Thymus (tissue), 11 donors: ENCODE measurements at regions not wholly inside any gene's neighbourhood (a gene's known extent, or its start where the extent isn't known, plus 50 kb on each side); places are given as distances from the start of the nearest gene placed in this dataset.

Experiments used
- DNase-seq, 9 donors: peaks; one replicate each; pipeline ENCODE4 v3.0.0-alpha.2; 2013; ENCODE audit warnings: low spot score in 9 of 9, low read depth in 6 of 9, missing footprints in 1 of 9
- H3K27ac ChIP-seq, 2 donors: one replicate each; pipeline ENCODE4 v1.5.1; 2013; ENCODE audit warnings: control low read depth in 1 of 2, low read depth in 1 of 2, low read length in 1 of 2, mild to moderate bottlenecking in 1 of 2, moderate library complexity in 1 of 2
- H3K27me3 ChIP-seq, 2 donors: one replicate each; pipeline ENCODE4 v1.5.1; 2013; ENCODE audit warnings: low read length in 1 of 2; ENCODE audit not compliant: control insufficient read depth in 2 of 2, insufficient read depth in 1 of 2
- H3K36me3 ChIP-seq, 2 donors: one replicate each; pipeline ENCODE4 v1.5.1; 2013; ENCODE audit warnings: low read length in 1 of 2, mild to moderate bottlenecking in 1 of 2, moderate library complexity in 1 of 2; ENCODE audit not compliant: control insufficient read depth in 2 of 2, insufficient read depth in 2 of 2
- H3K4me1 ChIP-seq, 2 donors: one replicate each; pipeline ENCODE4 v1.5.1; 2013; ENCODE audit warnings: low read length in 2 of 2; ENCODE audit not compliant: control insufficient read depth in 2 of 2, insufficient read depth in 2 of 2
- H3K4me3 ChIP-seq, 2 donors: one replicate each; pipeline ENCODE4 v1.5.1; 2013; ENCODE audit warnings: low read length in 2 of 2, control low read depth in 1 of 2, mild to moderate bottlenecking in 1 of 2
- H3K9me3 ChIP-seq, 2 donors: one replicate each; pipeline ENCODE4 v1.5.1; 2013; ENCODE audit warnings: low read length in 1 of 2, mild to moderate bottlenecking in 1 of 2; ENCODE audit not compliant: control insufficient read depth in 2 of 2, insufficient read depth in 1 of 2
- WGBS: extraction: QIAGEN DNeasy Blood & Tissue Kit; methylation state at CpG from one replicate; pipeline ENCODE4 v1.1.7; 2013; 5-methylcytosine and 5-hydroxymethylcytosine counted together
- donor health status: healthy.

DNA sequence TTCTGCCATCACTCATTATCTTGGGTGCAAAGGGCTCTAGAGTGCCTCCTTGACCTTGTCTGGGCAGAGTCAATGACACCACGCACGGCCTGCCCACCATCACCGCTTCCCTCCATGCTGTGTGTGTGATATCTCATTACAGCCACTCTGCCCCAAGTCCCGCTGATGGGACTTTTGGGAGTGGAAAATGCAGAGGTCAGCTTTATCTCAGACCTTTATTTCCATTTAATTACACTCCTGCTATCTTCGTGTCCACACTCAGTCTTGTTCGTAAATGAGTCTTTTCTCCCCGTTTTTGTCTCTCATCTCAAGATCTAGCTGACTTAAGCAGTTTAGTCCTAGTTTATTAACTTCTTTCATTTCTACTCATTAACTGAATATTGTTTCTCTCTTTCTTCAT is 226.2 kb downstream of the ICE1 start:
- Histone ChIP-seq H3K4me3 (no peak overlapping the region), H3K27me3 (no peaks in the 10 kb centered on the region), H3K9me3 (peaks cover 0 to 4% of the 10 kb centered on the region in 2 donors), H3K27ac (no peak overlapping the region), H3K4me1 (no peaks in the 10 kb centered on the region), H3K36me3 (no peaks in the 10 kb centered on the region)
- DNase-seq = no peak
- WGBS = 93% methylated on average over 7 of the region's 7 CpGs

DNA sequence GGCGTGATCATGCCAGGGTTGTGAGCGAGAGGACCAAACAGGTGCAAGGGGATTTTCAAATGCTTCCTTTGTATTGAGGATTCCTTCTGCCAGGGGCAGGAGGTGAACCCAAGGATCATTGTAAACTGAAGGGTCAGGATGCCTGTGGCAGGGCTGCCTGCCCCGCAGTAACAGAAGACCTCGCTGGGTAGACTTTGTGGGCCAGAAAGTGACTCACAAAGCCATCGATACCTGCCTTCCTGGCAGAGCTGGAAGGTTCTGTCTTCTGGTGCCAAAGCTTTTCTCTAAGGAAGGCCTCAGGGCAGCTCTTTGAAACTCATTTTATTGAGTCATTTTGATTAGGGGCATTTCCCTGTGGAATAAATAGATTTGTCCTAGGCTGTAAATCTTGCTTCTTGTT is 223.4 kb downstream of the ICE1 start:
- Histone ChIP-seq H3K27me3 (no peaks in the 10 kb centered on the region), H3K4me1 (no peaks in the 10 kb centered on the region), H3K9me3 (no peaks in the 10 kb centered on the region), H3K36me3 (no peaks in the 10 kb centered on the region), H3K27ac (no peak overlapping the region), H3K4me3 (no peak overlapping the region)
- 96% methylated on average over 5 of the region's 5 CpGs for WGBS
- DNase-seq = no peak

DNA sequence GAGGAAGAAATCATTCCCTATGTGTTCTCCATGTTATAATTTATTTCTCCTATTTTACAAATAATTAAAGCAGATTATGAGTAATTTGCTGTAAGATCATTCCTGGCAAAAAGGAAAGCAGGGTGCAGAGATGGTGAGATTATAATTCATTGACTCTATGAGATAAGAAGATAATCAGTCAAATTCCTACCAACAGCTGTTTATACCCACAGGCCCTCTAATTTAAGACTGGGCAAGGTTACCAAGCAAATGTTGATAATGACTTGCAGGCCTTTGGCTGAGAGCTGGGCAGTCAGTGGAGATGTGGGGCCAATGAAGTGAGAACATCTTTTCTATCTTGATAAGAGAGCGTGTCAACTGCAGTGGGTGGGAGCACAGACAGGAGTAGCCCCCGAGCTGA is 222.7 kb downstream of the ICE1 start:
- Histone ChIP-seq H3K27ac (no peak overlapping the region), H3K4me1 (no peaks in the 10 kb centered on the region), H3K27me3 (no peaks in the 10 kb centered on the region), H3K9me3 (no peaks in the 10 kb centered on the region), H3K4me3 (no peak overlapping the region), H3K36me3 (no peaks in the 10 kb centered on the region)
- WGBS = 90% methylated on average over 2 of the region's 2 CpGs
- no peak for DNase-seq

DNA sequence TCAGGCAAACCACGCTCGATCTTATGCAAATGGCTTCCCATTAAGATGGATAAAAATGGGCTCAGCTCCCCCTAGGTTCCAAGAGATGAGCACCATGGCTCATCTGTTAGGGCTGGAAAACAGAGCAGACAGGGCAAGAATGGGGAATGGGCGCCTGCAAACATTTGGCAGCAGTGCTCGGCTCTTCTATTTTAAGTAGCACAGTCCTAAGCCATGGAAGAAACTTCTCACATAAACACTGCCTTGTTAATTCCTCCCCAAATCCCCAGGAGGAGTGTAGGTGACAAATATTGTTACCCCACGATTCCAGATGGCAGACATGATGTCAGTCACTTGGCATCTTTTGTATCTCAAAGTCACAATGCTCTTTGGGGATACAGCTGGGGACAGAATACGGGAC is 221.8 kb downstream of the ICE1 start:
- 83% methylated on average over 6 of the region's 6 CpGs for WGBS

DNA sequence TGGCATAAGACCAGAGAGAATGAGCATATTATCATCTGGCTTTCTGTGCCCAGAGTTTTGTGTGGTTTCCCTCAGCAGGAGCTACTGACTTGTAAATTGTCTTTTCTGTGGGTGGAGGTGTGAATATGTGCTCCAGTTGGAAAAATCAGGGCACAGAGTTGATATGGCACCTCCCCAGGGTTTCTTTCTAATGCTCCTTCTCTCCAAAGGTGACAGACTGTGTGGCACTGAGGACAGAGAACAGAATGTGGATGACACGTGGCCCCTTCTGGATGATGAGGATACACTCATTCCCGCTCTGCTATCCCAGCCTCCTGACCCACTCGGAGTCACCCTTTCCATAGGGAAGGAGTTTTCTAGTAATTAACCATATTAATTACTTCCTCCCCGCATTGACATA is 221.0 kb downstream of the ICE1 start:
- Histone ChIP-seq H3K4me1 (no peaks in the 10 kb centered on the region), H3K27ac (no peak overlapping the region), H3K36me3 (no peaks in the 10 kb centered on the region), H3K4me3 (no peak overlapping the region), H3K9me3 (no peaks in the 10 kb centered on the region), H3K27me3 (no peaks in the 10 kb centered on the region)
- no peak for DNase-seq
- WGBS = 89% methylated on average over 4 of the region's 4 CpGs

More for the DNA sequence above, 221.8 kb downstream of the ICE1 start:
- no peaks in the 10 kb centered on the region for H3K4me1 ChIP-seq
- H3K36me3 ChIP-seq = no peaks in the 10 kb centered on the region
- no peaks in the 10 kb centered on the region for H3K9me3 ChIP-seq
- H3K27ac ChIP-seq = no peak overlapping the region
- H3K4me3 ChIP-seq = no peak overlapping the region
- DNase-seq = no peak
- no peaks in the 10 kb centered on the region for H3K27me3 ChIP-seq

DNA sequence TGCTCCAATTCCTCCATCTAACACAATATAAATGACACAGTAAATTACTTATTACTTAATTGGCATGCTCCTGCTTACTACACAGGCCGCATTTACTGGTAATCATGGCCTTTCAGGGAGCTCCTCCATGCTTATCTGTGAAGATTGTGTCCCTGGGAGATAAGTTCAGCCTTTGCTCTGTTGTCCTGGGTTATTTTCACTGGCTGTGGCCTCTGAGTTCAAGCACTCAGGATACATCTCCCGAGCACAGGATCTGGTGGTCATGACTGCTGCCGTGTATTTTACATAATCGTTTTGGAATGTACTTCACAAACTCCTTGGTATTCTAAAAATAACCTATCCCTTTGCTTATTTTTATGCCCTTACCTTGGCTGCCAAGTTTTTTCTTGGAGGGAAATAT is 215.7 kb downstream of the ICE1 start:
- H3K27ac ChIP-seq = no peak overlapping the region
- no peaks in the 10 kb centered on the region for H3K36me3 ChIP-seq
- H3K27me3 ChIP-seq = no peaks in the 10 kb centered on the region
- no peak overlapping the region for H3K4me3 ChIP-seq
- H3K9me3 ChIP-seq = no peaks in the 10 kb centered on the region
- no peaks in the 10 kb centered on the region for H3K4me1 ChIP-seq
- DNase-seq = no peak
- WGBS = 84% methylated on average over 4 of the region's 4 CpGs

DNA sequence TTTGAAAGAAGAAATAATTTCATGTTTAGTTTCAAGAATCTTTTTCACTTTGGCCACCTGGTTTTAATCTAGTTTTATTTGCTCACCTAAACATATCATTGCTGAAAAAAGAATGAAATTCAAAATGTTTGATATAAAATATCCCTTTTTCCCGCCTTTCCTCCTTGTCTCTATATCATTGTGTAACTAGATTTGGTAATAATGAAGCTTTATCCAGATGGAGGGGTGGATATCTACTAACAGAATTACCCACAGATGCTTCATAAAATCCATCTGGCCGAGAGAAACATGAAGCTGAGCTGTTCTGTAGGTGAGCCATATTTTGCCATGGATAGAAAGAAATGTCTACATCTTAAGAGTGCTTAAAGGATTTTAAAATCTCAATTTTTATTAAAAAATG is 214.7 kb downstream of the ICE1 start:
- H3K36me3 ChIP-seq = no peaks in the 10 kb centered on the region
- H3K27ac ChIP-seq = no peak overlapping the region
- 37% methylated on average over 2 of the region's 2 CpGs for WGBS
- H3K4me1 ChIP-seq = no peaks in the 10 kb centered on the region
- H3K27me3 ChIP-seq = no peaks in the 10 kb centered on the region
- no peak overlapping the region for H3K4me3 ChIP-seq
- no peaks in the 10 kb centered on the region for H3K9me3 ChIP-seq
- DNase-seq = no peak

DNA sequence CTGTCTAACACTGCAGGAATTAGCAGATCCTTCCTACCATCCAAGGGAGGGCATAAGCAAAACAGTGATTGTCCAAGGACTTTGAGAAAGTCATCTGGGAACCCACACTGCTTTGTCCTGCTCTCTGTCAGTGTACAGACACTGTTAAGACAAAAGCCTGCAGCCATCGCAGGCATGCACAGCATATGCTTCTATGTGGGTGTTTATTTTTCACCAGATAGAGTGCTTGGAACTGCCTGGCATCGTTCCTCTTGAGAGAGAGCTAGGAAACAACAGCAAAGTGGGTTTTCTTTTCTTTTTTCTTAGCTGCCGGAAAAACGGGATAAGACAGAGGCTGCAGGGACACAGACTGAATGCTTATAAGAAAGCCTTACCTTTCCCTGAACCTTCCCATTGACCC is 212.3 kb downstream of the ICE1 start:
- WGBS = 86% methylated on average over 4 of the region's 4 CpGs

DNA sequence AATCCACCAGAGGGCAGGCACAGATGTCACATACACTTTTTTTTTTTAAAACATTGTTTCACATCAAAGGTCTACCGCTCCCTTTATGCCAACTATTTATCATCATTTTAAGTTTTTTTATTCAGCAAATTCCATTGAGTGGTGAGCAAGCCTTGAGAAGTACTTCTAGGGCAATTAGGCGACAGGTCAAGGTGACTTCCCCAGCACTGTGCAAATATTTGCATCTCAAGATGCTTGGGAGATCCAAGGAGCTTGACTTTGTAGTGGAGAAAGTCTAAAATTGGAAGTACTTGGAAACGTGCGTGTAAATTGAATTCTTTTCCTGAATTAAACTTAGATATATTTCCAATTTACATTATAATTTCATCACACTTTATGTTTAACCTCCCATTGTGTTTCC is 211.1 kb downstream of the ICE1 start:
- H3K27me3 ChIP-seq = no peaks in the 10 kb centered on the region
- WGBS = 92% methylated on average over 4 of the region's 4 CpGs
- H3K4me1 ChIP-seq = no peaks in the 10 kb centered on the region

More for the DNA sequence above, 212.3 kb downstream of the ICE1 start:
- Histone ChIP-seq H3K27me3 (no peaks in the 10 kb centered on the region), H3K4me1 (no peaks in the 10 kb centered on the region), H3K9me3 (no peaks in the 10 kb centered on the region), H3K27ac (no peak overlapping the region), H3K4me3 (no peak overlapping the region), H3K36me3 (no peaks in the 10 kb centered on the region)
- DNase-seq = no peak

DNA sequence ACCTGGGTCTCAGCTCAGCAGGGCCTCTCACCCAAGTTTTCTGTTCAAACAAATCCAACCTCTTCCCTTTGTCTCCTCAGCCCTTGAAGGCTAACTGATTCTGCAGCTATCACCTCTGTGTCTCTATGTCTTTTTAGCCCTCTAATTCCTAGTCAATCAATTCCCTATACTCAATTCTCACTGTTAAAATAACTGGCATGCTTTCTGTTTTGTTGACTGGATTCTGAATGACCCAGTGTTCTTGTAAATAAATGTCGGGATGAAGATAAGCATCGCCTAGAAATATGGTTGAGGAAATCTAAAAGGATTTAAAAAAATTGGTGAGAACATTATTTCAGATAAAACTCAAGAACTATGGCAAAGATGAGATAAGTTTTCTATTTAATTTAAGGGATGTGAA is 210.2 kb downstream of the ICE1 start:
- H3K4me1 ChIP-seq = no peaks in the 10 kb centered on the region
- WGBS = 94% methylated on average over 2 of the region's 2 CpGs
- DNase-seq = no peak
- H3K4me3 ChIP-seq = no peak overlapping the region
- no peaks in the 10 kb centered on the region for H3K36me3 ChIP-seq
- H3K27me3 ChIP-seq = no peaks in the 10 kb centered on the region
- no peak overlapping the region for H3K27ac ChIP-seq
- H3K9me3 ChIP-seq = no peaks in the 10 kb centered on the region

More for the DNA sequence above, 211.1 kb downstream of the ICE1 start:
- H3K9me3 ChIP-seq = no peaks in the 10 kb centered on the region
- no peak for DNase-seq
- H3K4me3 ChIP-seq = no peak overlapping the region
- H3K36me3 ChIP-seq = no peaks in the 10 kb centered on the region
- H3K27ac ChIP-seq = no peak overlapping the region
